Epithelial cell of proximal tubule (primary cell): ENCODE measurements at regions not wholly inside any gene's neighbourhood (a gene's known extent, or its start where the extent isn't known, plus 50 kb on each side); places are given as distances from the start of the nearest gene placed in this dataset.

Experiments used
- DNase-seq: peaks from one replicate; pipeline ENCODE4 v3.0.0-alpha.2; 2011; ENCODE audit warnings: low read depth
- H3K4me3 ChIP-seq: 2 replicates; pipeline ENCODE4 v1.5.1; 2011; ENCODE audit warnings: low read depth, mild to moderate bottlenecking, low read length
- TF ChIP-seq, protein P1 (sequence below): conservative IDR thresholded peaks from 2 replicates; pipeline ENCODE4 v1.5.1; 2012; ENCODE audit warnings: low read depth, mild to moderate bottlenecking, low read length

DNA sequence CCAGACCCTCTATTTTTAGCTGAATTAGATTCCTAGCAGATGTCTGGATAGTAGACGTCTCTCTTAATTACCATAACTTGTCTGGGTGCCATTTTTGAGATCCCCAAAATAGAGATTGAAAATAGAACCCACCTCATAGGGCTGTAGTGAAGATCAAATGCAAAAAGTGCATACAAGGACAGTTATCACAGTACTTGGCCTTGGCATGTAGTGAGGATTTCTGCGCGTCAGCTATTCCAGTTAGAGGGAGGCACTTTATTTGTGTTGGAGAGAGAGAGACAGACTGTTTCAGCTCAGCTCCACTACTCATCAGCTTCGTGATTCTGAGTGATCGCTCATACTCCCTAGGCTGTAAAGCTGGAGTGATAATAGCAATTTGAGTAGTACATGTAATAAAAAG lies 59.6 kb upstream of the CDH13 start:
- no peak for DNase-seq
- H3K4me3 ChIP-seq = no peak overlapping the region
- TF ChIP-seq, protein P1, sequence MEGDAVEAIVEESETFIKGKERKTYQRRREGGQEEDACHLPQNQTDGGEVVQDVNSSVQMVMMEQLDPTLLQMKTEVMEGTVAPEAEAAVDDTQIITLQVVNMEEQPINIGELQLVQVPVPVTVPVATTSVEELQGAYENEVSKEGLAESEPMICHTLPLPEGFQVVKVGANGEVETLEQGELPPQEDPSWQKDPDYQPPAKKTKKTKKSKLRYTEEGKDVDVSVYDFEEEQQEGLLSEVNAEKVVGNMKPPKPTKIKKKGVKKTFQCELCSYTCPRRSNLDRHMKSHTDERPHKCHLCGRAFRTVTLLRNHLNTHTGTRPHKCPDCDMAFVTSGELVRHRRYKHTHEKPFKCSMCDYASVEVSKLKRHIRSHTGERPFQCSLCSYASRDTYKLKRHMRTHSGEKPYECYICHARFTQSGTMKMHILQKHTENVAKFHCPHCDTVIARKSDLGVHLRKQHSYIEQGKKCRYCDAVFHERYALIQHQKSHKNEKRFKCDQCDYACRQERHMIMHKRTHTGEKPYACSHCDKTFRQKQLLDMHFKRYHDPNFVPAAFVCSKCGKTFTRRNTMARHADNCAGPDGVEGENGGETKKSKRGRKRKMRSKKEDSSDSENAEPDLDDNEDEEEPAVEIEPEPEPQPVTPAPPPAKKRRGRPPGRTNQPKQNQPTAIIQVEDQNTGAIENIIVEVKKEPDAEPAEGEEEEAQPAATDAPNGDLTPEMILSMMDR = no peak

DNA sequence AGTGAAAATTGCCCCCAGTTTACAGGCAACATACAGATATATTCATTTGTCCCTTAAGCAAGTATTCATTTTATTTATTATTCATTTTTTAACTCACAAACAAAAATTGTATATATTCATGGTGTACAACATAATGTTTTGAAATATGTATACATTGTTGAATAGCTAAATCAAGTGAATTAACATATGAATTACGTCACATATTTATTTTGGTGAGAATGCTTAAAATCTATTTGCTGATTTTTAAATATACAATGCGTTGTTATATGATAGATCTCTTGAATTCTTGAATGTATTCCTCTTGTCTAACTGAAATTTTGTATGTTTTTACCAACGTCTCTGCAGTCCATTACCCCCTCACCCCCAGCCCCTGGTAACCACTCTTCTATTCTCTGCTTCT lies 63.4 kb upstream of the CDH13 start:
- TF ChIP-seq, protein P1 = no peak
- no peak for DNase-seq
- no peak overlapping the region for H3K4me3 ChIP-seq

DNA sequence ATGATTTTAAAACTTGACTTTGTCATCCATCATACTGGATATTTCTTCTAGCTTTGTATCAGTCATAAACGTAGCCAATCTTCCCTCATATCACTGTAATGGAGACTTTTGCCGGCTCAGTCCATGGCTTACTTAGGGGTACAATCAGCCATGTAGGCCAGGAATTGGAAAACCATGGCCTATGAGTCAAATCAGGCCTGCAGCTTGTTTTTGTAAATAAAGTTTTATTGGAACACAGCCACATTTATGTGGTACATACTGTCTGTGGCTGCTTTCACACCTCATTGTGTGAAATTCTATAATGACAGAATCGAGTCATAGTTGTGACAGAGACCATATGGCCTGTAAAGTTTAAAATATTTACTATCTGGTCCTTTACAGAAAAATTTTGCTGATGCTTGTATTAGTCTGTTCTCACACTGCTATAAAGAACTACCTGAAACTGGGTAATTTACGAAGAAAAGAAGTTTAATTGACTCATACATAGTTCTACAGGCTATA lies 64.5 kb upstream of the CDH13 start:
- H3K4me3 ChIP-seq = no peak overlapping the region
- DNase-seq = no peak
- TF ChIP-seq, protein P1 = no peak

DNA sequence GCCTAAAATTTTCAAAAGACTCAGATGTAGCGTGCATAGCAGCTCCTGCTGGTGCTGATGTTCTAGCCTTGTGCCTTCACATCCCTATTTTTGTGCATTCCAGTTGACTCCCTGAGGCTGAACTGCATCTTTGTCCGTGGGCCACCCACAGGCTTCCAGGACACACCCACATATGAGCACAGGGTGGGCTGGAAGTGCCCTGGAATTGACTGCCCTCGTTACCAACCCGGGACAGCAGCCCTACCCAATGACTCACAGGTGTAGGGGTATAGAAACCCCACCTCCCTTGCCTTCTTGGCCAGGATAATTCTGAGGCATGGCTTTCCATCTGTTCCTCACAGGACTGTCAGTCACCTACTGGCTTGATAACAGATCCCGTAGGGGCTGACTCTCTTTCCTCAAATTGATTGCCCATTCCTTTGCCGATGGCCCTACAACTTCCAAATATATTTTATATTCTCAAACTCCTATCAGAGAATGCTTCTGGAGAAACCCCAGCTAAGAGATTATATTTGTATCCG lies 65.9 kb upstream of the CDH13 start:
- no peak for DNase-seq
- TF ChIP-seq, protein P1 = no peak

DNA sequence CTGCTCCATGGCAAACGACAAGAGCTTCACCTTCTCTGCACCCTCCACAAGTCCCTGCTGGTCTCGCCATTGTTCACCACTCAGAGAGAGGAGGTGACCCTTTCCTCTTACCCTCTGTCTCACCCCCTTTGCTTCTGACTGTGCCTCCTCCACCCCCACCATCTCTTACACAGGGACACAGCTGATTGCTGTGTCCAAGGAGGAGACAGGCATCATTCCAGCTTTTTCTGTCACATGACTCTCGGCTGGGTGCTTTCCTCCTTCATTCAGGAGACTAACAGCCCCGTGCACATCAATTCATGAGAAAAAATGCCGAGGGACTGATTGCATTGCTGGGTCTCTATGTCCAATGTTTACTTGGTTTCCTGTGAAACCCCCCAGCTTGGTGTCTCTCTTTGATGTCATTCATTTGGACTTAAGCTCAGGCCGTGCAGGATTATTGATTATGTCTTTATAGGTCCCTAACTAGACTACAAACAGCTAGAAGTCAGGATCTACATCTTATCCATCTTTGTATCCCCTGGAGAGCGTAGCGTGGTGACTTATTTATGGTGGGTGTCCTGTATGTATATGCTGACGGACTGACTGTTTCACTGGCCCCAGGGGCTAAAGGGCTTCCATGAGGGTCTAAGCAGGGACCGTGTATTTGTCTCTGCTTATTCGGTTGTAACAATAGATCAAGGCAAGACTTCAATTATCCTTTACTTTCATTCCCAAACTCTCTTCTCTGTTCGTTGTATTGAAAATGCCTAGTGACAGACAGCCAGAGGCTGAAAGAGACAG lies 82.2 kb upstream of the CDH13 start:
- H3K4me3 ChIP-seq = no peak overlapping the region
- DNase-seq = no peak
- TF ChIP-seq, protein P1 = no peak

More for the DNA sequence above, 65.9 kb upstream of the CDH13 start:
- H3K4me3 ChIP-seq = no peak overlapping the region

DNA sequence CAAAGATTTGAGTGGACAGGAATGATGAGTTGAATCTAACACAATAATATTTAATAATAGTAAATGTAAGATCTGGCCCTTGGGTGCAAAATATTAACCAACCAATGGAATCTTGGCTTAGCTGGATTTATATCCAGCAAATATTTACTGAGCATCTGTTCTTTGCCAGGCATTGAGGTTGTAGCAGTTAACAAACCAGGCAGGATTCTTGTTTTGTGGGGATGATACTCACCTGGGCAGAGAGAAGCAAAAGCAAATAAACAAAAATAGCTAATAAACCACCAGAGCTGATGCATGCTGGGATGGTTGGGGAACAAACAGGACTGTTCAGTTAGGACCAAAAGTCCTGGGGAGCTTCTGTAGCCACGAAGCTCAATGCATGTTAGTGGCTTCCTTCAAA lies 84.1 kb upstream of the CDH13 start:
- DNase-seq = no peak
- no peak overlapping the region for H3K4me3 ChIP-seq
- TF ChIP-seq, protein P1 = no peak

DNA sequence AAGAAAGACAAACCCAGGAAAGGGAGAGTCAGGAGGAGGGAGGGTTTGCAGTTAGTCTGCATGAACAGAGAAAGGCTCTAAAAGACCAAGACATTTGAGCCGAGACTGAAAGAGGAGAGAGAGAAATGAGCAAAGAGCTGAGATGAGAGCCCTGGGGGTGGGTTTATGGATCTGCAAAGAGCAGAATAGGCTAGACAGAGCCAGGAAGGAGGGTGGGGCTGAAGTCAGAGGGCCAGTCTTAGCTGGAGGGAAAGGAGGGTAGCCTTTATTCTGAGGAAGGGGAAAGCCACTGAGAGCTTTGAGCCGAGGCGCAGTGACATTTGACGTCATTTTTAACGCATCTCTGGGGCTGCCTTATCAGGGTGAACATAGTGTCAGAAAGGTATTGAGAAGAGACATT lies 85.7 kb upstream of the CDH13 start:
- TF ChIP-seq, protein P1 = no peak
- DNase-seq = no peak
- H3K4me3 ChIP-seq = no peak overlapping the region
